CD4-positive, alpha-beta memory T cell (primary cell): ENCODE measurements at regions not wholly inside any gene's neighbourhood (a gene's known extent, or its start where the extent isn't known, plus 50 kb on each side); places are given as distances from the start of the nearest gene placed in this dataset.

Experiments used
- CTCF ChIA-PET: fragments of 350-600 bp; sonication (Branson Sonifier 250); formaldehyde crosslinking; loops from one replicate; lab custom pipeline; 2021; ENCODE audit warnings: inconsistent platforms; ENCODE audit not compliant: partially characterized antibody; lab: Charles Lee
- POLR2A ChIA-PET: fragments of 350-600 bp; sonication (Branson Sonifier 250); formaldehyde crosslinking; loops from one replicate; lab custom pipeline; 2021; ENCODE audit not compliant: partially characterized antibody; lab: Charles Lee
- DNase-seq, 5 donors: peaks; one replicate each; pipeline versions ENCODE4 v3.0.0 to v3.0.0-alpha.2; 2020 to 2022; ENCODE audit warnings: mixed read lengths in 1 of 5
- H3K27ac ChIP-seq: one replicate; pipeline ENCODE4 v1.7.0; 2013; ENCODE audit warnings: low read depth, low read length
- H3K27me3 ChIP-seq: 2 replicates; pipeline ENCODE4 v1.7.0; 2013; ENCODE audit warnings: mild to moderate bottlenecking, low read length, moderate library complexity; ENCODE audit not compliant: insufficient read depth
- H3K36me3 ChIP-seq: 2 replicates; pipeline ENCODE4 v1.7.0; 2013; ENCODE audit warnings: mild to moderate bottlenecking, low read length, moderate library complexity; ENCODE audit not compliant: insufficient read depth
- H3K4me1 ChIP-seq: 2 replicates; pipeline ENCODE4 v1.7.0; 2013; ENCODE audit warnings: mild to moderate bottlenecking, low read length, moderate library complexity; ENCODE audit not compliant: insufficient read depth
- H3K4me3 ChIP-seq, 2 donors: one replicate each; pipeline ENCODE4 v1.7.0; 2013; ENCODE audit warnings: low read length in 2 of 2, mild to moderate bottlenecking in 1 of 2
- H3K9me3 ChIP-seq, 2 donors: one replicate each; pipeline ENCODE4 v1.7.0; 2013; ENCODE audit warnings: low read length in 2 of 2, control low read depth in 1 of 2; ENCODE audit not compliant: control insufficient read depth in 1 of 2
- H3K27ac Mint-ChIP-seq, 7 donors: one replicate each; pipeline ENCODE4 v1.8.0; 2020 to 2021; ENCODE audit warnings: mixed read lengths in 7 of 7, mild to moderate bottlenecking in 6 of 7, inconsistent platforms in 3 of 7, moderate library complexity in 3 of 7
- H3K27me3 Mint-ChIP-seq, 2 donors: one replicate each; pipeline ENCODE4 v1.8.0; 2020 to 2021; ENCODE audit warnings: mixed read lengths in 2 of 2
- H3K36me3 Mint-ChIP-seq, 2 donors: one replicate each; pipeline ENCODE4 v1.8.0; 2020 to 2021; ENCODE audit warnings: mixed read lengths in 2 of 2, inconsistent platforms in 1 of 2, mild to moderate bottlenecking in 1 of 2
- H3K4me1 Mint-ChIP-seq, 4 donors: one replicate each; pipeline ENCODE4 v1.8.0; 2020 to 2021; ENCODE audit warnings: mixed read lengths in 4 of 4, mild to moderate bottlenecking in 1 of 4
- H3K4me3 Mint-ChIP-seq, 8 donors: one replicate each; pipeline ENCODE4 v1.8.0; 2020 to 2021; ENCODE audit warnings: mixed read lengths in 8 of 8, mild to moderate bottlenecking in 7 of 8, moderate library complexity in 6 of 8, inconsistent platforms in 3 of 8
- H3K9me3 Mint-ChIP-seq, 8 donors: one replicate each; pipeline ENCODE4 v1.8.0; 2020 to 2021; ENCODE audit warnings: mixed read lengths in 8 of 8, mild to moderate bottlenecking in 5 of 8, inconsistent platforms in 3 of 8, moderate library complexity in 1 of 8
- intact Hi-C: fragments of 100-400 bp; cut with micrococcal nuclease; formaldehyde crosslinking; loops from one replicate; pipeline ENCODE4 v1.15.1; 2023

DNA sequence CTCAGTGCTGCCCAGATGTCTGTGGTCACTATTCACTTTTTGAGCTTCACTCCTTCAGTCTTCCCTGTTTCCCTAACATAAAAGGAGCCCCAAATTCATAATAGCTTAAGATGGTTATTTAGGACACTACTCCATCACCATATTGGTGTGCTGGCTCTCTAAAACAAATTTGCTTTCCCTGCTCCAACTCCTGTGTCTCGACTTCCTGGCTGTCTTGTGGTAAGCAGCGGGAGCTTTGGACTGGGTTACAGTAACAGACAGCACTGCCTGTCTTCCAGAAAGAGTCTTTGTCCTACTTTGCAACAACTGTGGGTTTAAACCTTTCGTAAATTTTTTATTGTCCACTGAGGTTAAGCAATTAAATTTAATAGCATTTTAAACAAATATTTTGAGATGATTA lies 389.4 kb downstream of the CDH9 start:
- Histone ChIP-seq H3K9me3 (no peaks in the 10 kb centered on the region), H3K4me3 (no peak overlapping the region), H3K4me1 (no peaks in the 10 kb centered on the region), H3K27ac (no peak overlapping the region), H3K27me3 (no peaks in the 10 kb centered on the region), H3K36me3 (no peaks in the 10 kb centered on the region)
- Mint-ChIP-seq H3K27me3 (no peaks in the 10 kb centered on the region), H3K4me3 (no peak overlapping the region), H3K9me3 (peaks cover 2 to 22% (median 16%) of the 10 kb centered on the region in 8 donors), H3K4me1 (no peaks in the 10 kb centered on the region), H3K27ac (no peak overlapping the region), H3K36me3 (no peaks in the 10 kb centered on the region)
- ChIA-PET POLR2A (no interaction called here), CTCF (no interaction called here)
- intact Hi-C loops = no loop called here
- no peak for DNase-seq

DNA sequence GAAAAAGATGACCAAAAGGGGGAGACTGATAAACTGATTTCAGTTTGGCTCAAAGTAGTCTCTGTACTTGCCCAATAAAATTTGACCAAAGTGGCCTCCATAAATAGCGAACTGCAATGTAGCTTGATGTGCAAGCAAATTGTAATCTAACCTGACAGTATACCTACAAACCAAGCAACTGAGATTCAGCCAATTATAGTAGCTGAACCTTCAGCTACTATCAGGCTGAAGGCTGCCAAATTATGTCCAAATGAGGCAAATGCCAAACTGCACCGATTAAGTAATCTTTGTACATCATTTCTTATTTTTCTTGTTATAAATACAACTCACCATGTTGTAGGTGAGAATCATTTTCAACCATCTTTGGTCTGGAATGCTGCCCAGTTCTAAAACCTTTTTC lies 390.6 kb downstream of the CDH9 start:
- no peaks in the 10 kb centered on the region for H3K4me1 Mint-ChIP-seq
- H3K9me3 Mint-ChIP-seq = peaks cover 0 to 29% (median 15%) of the 10 kb centered on the region in 8 donors
- no peak overlapping the region for H3K4me3 Mint-ChIP-seq
- intact Hi-C loops = no loop called here
- ChIA-PET CTCF (no interaction called here), POLR2A (no interaction called here)
- H3K4me1 ChIP-seq = no peaks in the 10 kb centered on the region
- no peak for DNase-seq
- H3K27ac Mint-ChIP-seq = no peak overlapping the region
- no peak overlapping the region for H3K4me3 ChIP-seq
- H3K27me3 ChIP-seq = no peaks in the 10 kb centered on the region
- no peaks in the 10 kb centered on the region for H3K36me3 Mint-ChIP-seq
- no peaks in the 10 kb centered on the region for H3K9me3 ChIP-seq
- no peaks in the 10 kb centered on the region for H3K27me3 Mint-ChIP-seq
- H3K27ac ChIP-seq = no peak overlapping the region
- H3K36me3 ChIP-seq = no peaks in the 10 kb centered on the region

GRCh38 chr5:26645659-26646058 lies 392.7 kb downstream of the CDH9 start:
- Histone ChIP-seq H3K4me3 (no peak overlapping the region), H3K36me3 (no peaks in the 10 kb centered on the region), H3K27ac (no peak overlapping the region), H3K9me3 (peaks cover 0 to 3% of the 10 kb centered on the region in 2 donors), H3K4me1 (no peaks in the 10 kb centered on the region), H3K27me3 (no peaks in the 10 kb centered on the region)
- POLR2A ChIA-PET = no interaction called here
- Mint-ChIP-seq H3K4me1 (no peaks in the 10 kb centered on the region), H3K9me3 (peaks cover 3 to 39% (median 16%) of the 10 kb centered on the region in 8 donors), H3K27me3 (no peaks in the 10 kb centered on the region), H3K36me3 (no peaks in the 10 kb centered on the region), H3K27ac (no peak overlapping the region), H3K4me3 (no peak overlapping the region)
- CTCF ChIA-PET = no interaction called here
- intact Hi-C loops = no loop called here
- no peak for DNase-seq

GRCh38 chr5:26641492-26641891 lies 396.9 kb downstream of the CDH9 start:
- DNase-seq = no peak
- Mint-ChIP-seq H3K27ac (no peak overlapping the region), H3K4me3 (no peak overlapping the region), H3K4me1 (no peaks in the 10 kb centered on the region), H3K36me3 (no peaks in the 10 kb centered on the region), H3K27me3 (no peaks in the 10 kb centered on the region), H3K9me3 (peaks cover 3 to 53% (median 15%) of the 10 kb centered on the region in 8 donors)
- H3K4me3 ChIP-seq = no peak overlapping the region
- no peaks in the 10 kb centered on the region for H3K36me3 ChIP-seq
- ChIA-PET POLR2A (no interaction called here), CTCF (no interaction called here)
- H3K27me3 ChIP-seq = no peaks in the 10 kb centered on the region
- H3K27ac ChIP-seq = no peak overlapping the region
- H3K4me1 ChIP-seq = no peaks in the 10 kb centered on the region
- peaks cover 0 to 3% of the 10 kb centered on the region in 2 donors for H3K9me3 ChIP-seq
- intact Hi-C loops = no loop called here

DNA sequence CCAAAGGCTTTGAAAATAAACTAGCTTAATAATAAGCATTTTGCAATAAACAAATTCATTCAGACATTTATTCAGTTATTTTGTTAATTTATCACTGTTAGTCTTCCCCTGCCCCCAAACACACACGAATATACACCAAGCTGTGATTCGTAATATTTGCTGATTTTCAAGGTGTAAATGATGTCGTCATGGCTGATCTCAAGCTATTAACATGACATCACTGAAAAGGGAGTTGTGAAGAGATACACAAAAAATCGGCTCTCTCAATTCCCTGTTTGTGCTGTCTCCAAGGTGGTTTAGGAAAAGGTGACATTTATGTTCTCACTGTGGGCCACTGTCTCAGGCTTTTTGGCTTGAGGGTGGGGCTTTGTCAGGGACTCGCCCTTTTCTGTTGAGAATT lies 413.3 kb downstream of the CDH9 start:
- H3K9me3 Mint-ChIP-seq = peaks cover 0 to 6% (median 2%) of the 10 kb centered on the region in 8 donors
- no peak for DNase-seq
- no peaks in the 10 kb centered on the region for H3K27me3 Mint-ChIP-seq
- H3K4me1 ChIP-seq = no peaks in the 10 kb centered on the region
- H3K4me3 Mint-ChIP-seq = no peak overlapping the region
- intact Hi-C loops = no loop called here
- no peak overlapping the region for H3K27ac Mint-ChIP-seq
- POLR2A ChIA-PET = no interaction called here
- no peak overlapping the region for H3K4me3 ChIP-seq
- CTCF ChIA-PET = no interaction called here
- H3K36me3 ChIP-seq = no peaks in the 10 kb centered on the region
- H3K27ac ChIP-seq = no peak overlapping the region
- no peaks in the 10 kb centered on the region for H3K27me3 ChIP-seq
- no peaks in the 10 kb centered on the region for H3K36me3 Mint-ChIP-seq
- H3K9me3 ChIP-seq = no peaks in the 10 kb centered on the region
- H3K4me1 Mint-ChIP-seq = no peaks in the 10 kb centered on the region

GRCh38 chr5:26622947-26623346 lies 415.4 kb downstream of the CDH9 start:
- no peaks in the 10 kb centered on the region for H3K4me1 ChIP-seq
- CTCF ChIA-PET = no interaction called here
- no peak for DNase-seq
- peaks cover 0 to 7% (median 2%) of the 10 kb centered on the region in 8 donors for H3K9me3 Mint-ChIP-seq
- intact Hi-C loops = no loop called here
- no peak overlapping the region for H3K27ac Mint-ChIP-seq
- no peaks in the 10 kb centered on the region for H3K36me3 ChIP-seq
- H3K9me3 ChIP-seq = no peaks in the 10 kb centered on the region
- no peak overlapping the region for H3K4me3 Mint-ChIP-seq
- no peaks in the 10 kb centered on the region for H3K27me3 Mint-ChIP-seq
- no peak overlapping the region for H3K4me3 ChIP-seq
- no peak overlapping the region for H3K27ac ChIP-seq
- no peaks in the 10 kb centered on the region for H3K4me1 Mint-ChIP-seq
- no peaks in the 10 kb centered on the region for H3K36me3 Mint-ChIP-seq
- no peaks in the 10 kb centered on the region for H3K27me3 ChIP-seq
- POLR2A ChIA-PET = no interaction called here

- DNase-seq = no peak
- H3K27ac Mint-ChIP-seq = no peak overlapping the region
- Histone ChIP-seq H3K27ac (no peak overlapping the region), H3K27me3 (no peaks in the 10 kb centered on the region), H3K36me3 (no peaks in the 10 kb centered on the region), H3K9me3 (no peaks in the 10 kb centered on the region), H3K4me3 (no peak overlapping the region), H3K4me1 (no peaks in the 10 kb centered on the region)
- CTCF ChIA-PET = interaction anchor here (1.0 kb wide), 1 partner anchor 8 kb away, joined by 3 read pairs; no protein-coding TSS in a partner anchor
- no peak overlapping the region for H3K4me3 Mint-ChIP-seq
- H3K4me1 Mint-ChIP-seq = no peaks in the 10 kb centered on the region
- intact Hi-C loops = no loop called here
- POLR2A ChIA-PET = no interaction called here
- H3K9me3 Mint-ChIP-seq = peaks cover 4 to 20% (median 9%) of the 10 kb centered on the region in 8 donors
- H3K27me3 Mint-ChIP-seq = no peaks in the 10 kb centered on the region
- H3K36me3 Mint-ChIP-seq = no peaks in the 10 kb centered on the region
Observed at GRCh38 chr5:26610577-26610976, 427.8 kb downstream of the CDH9 start.

DNA sequence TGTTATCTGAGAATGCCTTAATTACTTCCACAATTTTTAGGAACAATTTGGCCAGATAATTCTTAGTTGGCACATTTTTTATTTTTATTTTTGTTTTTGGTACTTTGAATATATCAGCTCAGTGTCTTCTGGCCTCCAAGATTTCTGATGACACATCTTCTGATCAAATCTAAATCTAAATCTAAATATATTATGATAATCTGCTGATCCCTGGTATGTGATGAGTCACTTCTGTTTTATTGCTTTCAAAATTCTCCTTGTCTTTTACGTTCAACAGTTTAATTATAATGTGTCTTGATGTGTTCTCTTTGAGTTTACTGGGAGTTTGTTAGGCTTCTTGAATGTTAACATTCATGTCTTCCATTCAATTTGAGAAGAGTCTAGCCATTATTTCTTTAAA lies 436.8 kb downstream of the CDH9 start:
- intact Hi-C loops = no loop called here
- no peaks in the 10 kb centered on the region for H3K4me1 ChIP-seq
- no peak overlapping the region for H3K4me3 ChIP-seq
- no peak overlapping the region for H3K4me3 Mint-ChIP-seq
- ChIA-PET POLR2A (no interaction called here), CTCF (no interaction called here)
- H3K4me1 Mint-ChIP-seq = no peaks in the 10 kb centered on the region
- H3K27me3 Mint-ChIP-seq = no peaks in the 10 kb centered on the region
- no peaks in the 10 kb centered on the region for H3K36me3 Mint-ChIP-seq
- H3K9me3 ChIP-seq = no peaks in the 10 kb centered on the region
- H3K27ac Mint-ChIP-seq = no peak overlapping the region
- no peak overlapping the region for H3K27ac ChIP-seq
- no peak for DNase-seq
- no peaks in the 10 kb centered on the region for H3K27me3 ChIP-seq
- no peaks in the 10 kb centered on the region for H3K36me3 ChIP-seq
- H3K9me3 Mint-ChIP-seq = peaks cover 0 to 19% (median 10%) of the 10 kb centered on the region in 8 donors
